Muscle layer of duodenum (tissue), 2 donors: ENCODE measurements at regions not wholly inside any gene's neighbourhood (a gene's known extent, or its start where the extent isn't known, plus 50 kb on each side); places are given as distances from the start of the nearest gene placed in this dataset.

Experiments used
- H3K27ac ChIP-seq: one replicate; pipeline ENCODE4 v1.7.0; 2013; ENCODE audit warnings: mild to moderate bottlenecking, low read length
- H3K27me3 ChIP-seq: one replicate; pipeline ENCODE4 v1.7.0; 2013; ENCODE audit warnings: low read depth, mild to moderate bottlenecking, control low read depth, low read length
- H3K36me3 ChIP-seq, 2 donors: one replicate each; pipeline ENCODE4 v1.7.0; 2013; ENCODE audit warnings: low read length in 2 of 2, control low read depth in 1 of 2, mild to moderate bottlenecking in 1 of 2; ENCODE audit not compliant: insufficient read depth in 2 of 2, control insufficient read depth in 1 of 2
- H3K4me1 ChIP-seq, 2 donors: one replicate each; pipeline ENCODE4 v1.7.0; 2013; ENCODE audit warnings: low read length in 2 of 2, mild to moderate bottlenecking in 2 of 2, control low read depth in 1 of 2, moderate library complexity in 1 of 2; ENCODE audit not compliant: insufficient read depth in 2 of 2, control insufficient read depth in 1 of 2
- H3K4me3 ChIP-seq, 2 donors: one replicate each; pipeline ENCODE4 v1.7.0; 2013; ENCODE audit warnings: low read length in 2 of 2, low read depth in 1 of 2, mild to moderate bottlenecking in 1 of 2
- H3K9me3 ChIP-seq, 2 donors: one replicate each; pipeline ENCODE4 v1.7.0; 2013; ENCODE audit warnings: low read length in 2 of 2, control low read depth in 1 of 2, mild to moderate bottlenecking in 1 of 2; ENCODE audit not compliant: control insufficient read depth in 1 of 2
- donor health status: healthy.

- H3K36me3 ChIP-seq = no peaks in the 10 kb centered on the region
- H3K9me3 ChIP-seq = no peaks in the 10 kb centered on the region
- H3K4me3 ChIP-seq = no peak overlapping the region
- no peaks in the 10 kb centered on the region for H3K27me3 ChIP-seq
- H3K27ac ChIP-seq = no peak overlapping the region
- H3K4me1 ChIP-seq = no peaks in the 10 kb centered on the region
These were observed 162.9 kb upstream of the ZNF516 start for GRCh38 chr18:76657911-76658470.

GRCh38 chr18:76656925-76657827, 162.1 kb upstream of the ZNF516 start:
- Histone ChIP-seq H3K27me3 (no peaks in the 10 kb centered on the region), H3K36me3 (no peaks in the 10 kb centered on the region), H3K4me3 (no peak overlapping the region), H3K4me1 (no peaks in the 10 kb centered on the region), H3K9me3 (no peaks in the 10 kb centered on the region), H3K27ac (no peak overlapping the region)

GRCh38 chr18:76654577-76654976, 159.5 kb upstream of the ZNF516 start:
- Histone ChIP-seq H3K4me3 (no peak overlapping the region), H3K4me1 (no peaks in the 10 kb centered on the region), H3K36me3 (no peaks in the 10 kb centered on the region), H3K9me3 (no peaks in the 10 kb centered on the region), H3K27ac (no peak overlapping the region), H3K27me3 (no peaks in the 10 kb centered on the region)

GRCh38 chr18:76647322-76647721, 152.3 kb upstream of the ZNF516 start:
- no peaks in the 10 kb centered on the region for H3K4me1 ChIP-seq
- H3K27me3 ChIP-seq = no peaks in the 10 kb centered on the region
- H3K9me3 ChIP-seq = no peaks in the 10 kb centered on the region
- H3K36me3 ChIP-seq = no peaks in the 10 kb centered on the region
- H3K27ac ChIP-seq = no peak overlapping the region
- H3K4me3 ChIP-seq = no peak overlapping the region

- Histone ChIP-seq H3K27me3 (no peaks in the 10 kb centered on the region), H3K9me3 (no peaks in the 10 kb centered on the region), H3K4me3 (no peak overlapping the region), H3K36me3 (no peaks in the 10 kb centered on the region), H3K27ac (no peak overlapping the region), H3K4me1 (no peaks in the 10 kb centered on the region)
These were observed 149.5 kb upstream of the ZNF516 start for GRCh38 chr18:76644580-76644979.

GRCh38 chr18:76643996-76644395, 149.0 kb upstream of the ZNF516 start:
- Histone ChIP-seq H3K9me3 (no peaks in the 10 kb centered on the region), H3K36me3 (no peaks in the 10 kb centered on the region), H3K27me3 (no peaks in the 10 kb centered on the region), H3K27ac (no peak overlapping the region), H3K4me3 (no peak overlapping the region), H3K4me1 (no peaks in the 10 kb centered on the region)

GRCh38 chr18:76643199-76643598, 148.2 kb upstream of the ZNF516 start:
- no peaks in the 10 kb centered on the region for H3K9me3 ChIP-seq
- no peaks in the 10 kb centered on the region for H3K27me3 ChIP-seq
- no peaks in the 10 kb centered on the region for H3K4me1 ChIP-seq
- H3K27ac ChIP-seq = no peak overlapping the region
- no peaks in the 10 kb centered on the region for H3K36me3 ChIP-seq
- no peak overlapping the region for H3K4me3 ChIP-seq

- no peak overlapping the region for H3K4me3 ChIP-seq
- no peaks in the 10 kb centered on the region for H3K9me3 ChIP-seq
- H3K36me3 ChIP-seq = no peaks in the 10 kb centered on the region
- H3K27ac ChIP-seq = no peak overlapping the region
- H3K27me3 ChIP-seq = no peaks in the 10 kb centered on the region
- H3K4me1 ChIP-seq = no peaks in the 10 kb centered on the region
These were observed 145.4 kb upstream of the ZNF516 start for GRCh38 chr18:76640438-76640837.

- no peaks in the 10 kb centered on the region for H3K36me3 ChIP-seq
- no peaks in the 10 kb centered on the region for H3K27me3 ChIP-seq
- no peaks in the 10 kb centered on the region for H3K4me1 ChIP-seq
- no peak overlapping the region for H3K4me3 ChIP-seq
- H3K9me3 ChIP-seq = no peaks in the 10 kb centered on the region
- H3K27ac ChIP-seq = no peak overlapping the region
These were observed 139.5 kb upstream of the ZNF516 start for GRCh38 chr18:76634564-76634963.

- H3K4me3 ChIP-seq = no peak overlapping the region
- no peaks in the 10 kb centered on the region for H3K27me3 ChIP-seq
- no peaks in the 10 kb centered on the region for H3K4me1 ChIP-seq
- no peaks in the 10 kb centered on the region for H3K9me3 ChIP-seq
- H3K36me3 ChIP-seq = no peaks in the 10 kb centered on the region
- H3K27ac ChIP-seq = no peak overlapping the region
These were observed 138.7 kb upstream of the ZNF516 start for GRCh38 chr18:76633588-76634269.

GRCh38 chr18:76627444-76627843, 132.4 kb upstream of the ZNF516 start:
- Histone ChIP-seq H3K9me3 (no peaks in the 10 kb centered on the region), H3K4me1 (no peaks in the 10 kb centered on the region), H3K27ac (no peak overlapping the region), H3K4me3 (no peak overlapping the region), H3K27me3 (no peaks in the 10 kb centered on the region), H3K36me3 (no peaks in the 10 kb centered on the region)
